HG03097 (cell line): ENCODE measurements at regions not wholly inside any gene's neighbourhood (a gene's known extent, or its start where the extent isn't known, plus 50 kb on each side); places are given as distances from the start of the nearest gene placed in this dataset.
"Not testable (repeated sequence)": the region's sequence is repeated elsewhere in the genome, so short reads cannot be mapped to it uniquely, and the experiment has no call there.

ENCODE experiments used
- ATAC-seq: cut with Tn5 transposase; IDR thresholded peaks from one replicate; pipeline ENCODE4 v1.9.1; 2021; ENCODE audit not compliant: unreplicated experiment, low FRiP score

- no peak for ATAC-seq
Measured at GRCh38 chr12:92408072-92408900, 262.6 kb upstream of the BTG1 start.

GRCh38 chr12:92406404-92407070, 260.9 kb upstream of the BTG1 start:
- not testable (repeated sequence) for ATAC-seq

- ATAC-seq = not testable (repeated sequence)
Measured at GRCh38 chr12:92405801-92406251, 260.2 kb upstream of the BTG1 start.

GRCh38 chr12:92404921-92405320, 259.3 kb upstream of the BTG1 start:
- no peak for ATAC-seq

- ATAC-seq = no peak
Measured at GRCh38 chr12:92404259-92404894, 258.7 kb upstream of the BTG1 start.

GRCh38 chr12:92403210-92404175, 257.8 kb upstream of the BTG1 start:
- ATAC-seq = peak; percentile 79

GRCh38 chr12:92402415-92402814, 256.8 kb upstream of the BTG1 start:
- ATAC-seq = no peak

- ATAC-seq = peak; percentile 32
Measured at GRCh38 chr12:92400006-92400405, 254.4 kb upstream of the BTG1 start.

GRCh38 chr12:92398565-92399309, 253.1 kb upstream of the BTG1 start:
- ATAC-seq = no peak

- no peak for ATAC-seq
Measured at GRCh38 chr12:92396647-92397252, 251.1 kb upstream of the BTG1 start.

- ATAC-seq = no peak
Measured at GRCh38 chr12:92395322-92395721, 249.7 kb upstream of the BTG1 start.

- ATAC-seq = no peak
Measured at GRCh38 chr12:92394895-92395294, 249.2 kb upstream of the BTG1 start.

GRCh38 chr12:92393504-92393903, 247.9 kb upstream of the BTG1 start:
- no peak for ATAC-seq

- ATAC-seq = not testable (repeated sequence)
Measured at GRCh38 chr12:92391726-92392125, 246.1 kb upstream of the BTG1 start.

GRCh38 chr12:92389466-92389865, 243.8 kb upstream of the BTG1 start:
- ATAC-seq = no peak

GRCh38 chr12:92385296-92385695, 239.7 kb upstream of the BTG1 start:
- ATAC-seq = no peak

GRCh38 chr12:92384571-92384970, 238.9 kb upstream of the BTG1 start:
- ATAC-seq = no peak

GRCh38 chr12:92382383-92382878, 236.8 kb upstream of the BTG1 start:
- ATAC-seq = no peak

- ATAC-seq = no peak
Measured at GRCh38 chr12:92381856-92382255, 236.2 kb upstream of the BTG1 start.
